Neural crest cell (in vitro differentiated cells): ENCODE measurements at regions not wholly inside any gene's neighbourhood (a gene's known extent, or its start where the extent isn't known, plus 50 kb on each side); places are given as distances from the start of the nearest gene placed in this dataset.

Source experiments
- DNase-seq: peaks from one replicate; pipeline ENCODE4 v3.0.0; 2021; ENCODE audit warnings: low read depth, mixed read lengths, low spot score
- H3K27ac Mint-ChIP-seq: one replicate; pipeline ENCODE4 v1.8.0; 2021; ENCODE audit warnings: mild to moderate bottlenecking, mixed read lengths; ENCODE audit not compliant: unreplicated experiment
- H3K27me3 Mint-ChIP-seq: 2 replicates; pipeline ENCODE4 v1.8.0; 2021; ENCODE audit warnings: low read depth, mild to moderate bottlenecking, mixed read lengths
- H3K36me3 Mint-ChIP-seq: 2 replicates; pipeline ENCODE4 v1.8.0; 2021; ENCODE audit warnings: low read depth, mild to moderate bottlenecking, mixed read lengths
- H3K4me1 Mint-ChIP-seq: 2 replicates; pipeline ENCODE4 v1.8.0; 2021; ENCODE audit warnings: mixed read lengths
- H3K4me3 Mint-ChIP-seq: one replicate; pipeline ENCODE4 v1.8.0; 2021; ENCODE audit warnings: mild to moderate bottlenecking, mixed read lengths
- H3K9me3 Mint-ChIP-seq: 2 replicates; pipeline ENCODE4 v1.8.0; 2021; ENCODE audit warnings: mixed read lengths
- CTCF ChIP-seq: fragments of 200-600 bp; sonication (generic); conservative IDR thresholded peaks from 2 replicates; pipeline ENCODE4 v1.5.0; 2021; ENCODE audit warnings: antibody characterized with exemption, mild to moderate bottlenecking

DNA sequence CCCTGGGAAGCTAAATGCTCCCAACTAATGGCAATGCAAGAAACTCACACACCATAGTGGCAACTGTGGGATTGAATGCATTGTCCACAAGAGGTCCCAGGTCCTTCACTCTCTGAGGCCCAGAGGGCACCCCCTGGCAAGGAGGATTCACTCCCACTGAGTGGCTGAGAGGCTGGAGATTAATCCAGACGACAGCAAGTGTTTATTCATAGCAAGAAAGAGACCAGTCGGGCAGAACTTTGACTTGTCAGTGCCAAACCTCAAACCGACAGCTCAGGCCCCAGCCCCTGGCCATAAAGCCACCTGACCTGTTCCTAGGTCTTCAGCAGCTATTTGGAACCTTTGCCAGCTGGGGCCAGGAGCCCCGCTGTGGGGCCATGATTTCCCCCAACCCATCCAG is 54.5 kb upstream of the MPEG1 start:
- TF ChIP-seq CTCF = no peak
- Mint-ChIP-seq H3K4me3 (no peak overlapping the region), H3K4me1 (peaks cover 3% of the 10 kb centered on the region), H3K9me3 (no peaks in the 10 kb centered on the region), H3K36me3 (no peaks in the 10 kb centered on the region), H3K27ac (peak overlapping the region; percentile 90), H3K27me3 (no peaks in the 10 kb centered on the region)
- DNase-seq = no peak

DNA sequence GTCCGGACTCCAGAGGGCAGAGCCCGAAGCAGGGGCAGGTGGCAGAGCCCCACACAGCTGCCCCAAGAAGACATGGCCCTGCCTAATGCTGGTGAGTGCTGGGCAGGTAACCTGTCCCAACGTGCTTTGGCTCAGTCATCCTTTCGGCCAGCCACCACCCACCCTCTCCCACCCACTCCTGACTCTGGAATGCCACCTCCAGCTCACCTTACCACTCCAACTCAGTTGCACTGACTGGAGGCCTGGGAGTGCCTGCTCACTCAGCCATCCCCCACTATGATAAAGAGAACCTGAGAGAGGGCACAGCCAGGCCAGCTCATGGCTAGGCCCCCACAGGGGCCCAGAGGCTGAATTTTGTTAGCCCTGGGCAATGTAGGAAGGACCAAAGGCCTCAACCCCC is 53.8 kb upstream of the MPEG1 start:
- DNase-seq = no peak
- no peaks in the 10 kb centered on the region for H3K27me3 Mint-ChIP-seq
- no peaks in the 10 kb centered on the region for H3K9me3 Mint-ChIP-seq
- H3K4me3 Mint-ChIP-seq = no peak overlapping the region
- H3K36me3 Mint-ChIP-seq = no peaks in the 10 kb centered on the region
- H3K4me1 Mint-ChIP-seq = peaks cover 3% of the 10 kb centered on the region
- no peak for TF ChIP-seq CTCF
- no peak overlapping the region for H3K27ac Mint-ChIP-seq

DNA sequence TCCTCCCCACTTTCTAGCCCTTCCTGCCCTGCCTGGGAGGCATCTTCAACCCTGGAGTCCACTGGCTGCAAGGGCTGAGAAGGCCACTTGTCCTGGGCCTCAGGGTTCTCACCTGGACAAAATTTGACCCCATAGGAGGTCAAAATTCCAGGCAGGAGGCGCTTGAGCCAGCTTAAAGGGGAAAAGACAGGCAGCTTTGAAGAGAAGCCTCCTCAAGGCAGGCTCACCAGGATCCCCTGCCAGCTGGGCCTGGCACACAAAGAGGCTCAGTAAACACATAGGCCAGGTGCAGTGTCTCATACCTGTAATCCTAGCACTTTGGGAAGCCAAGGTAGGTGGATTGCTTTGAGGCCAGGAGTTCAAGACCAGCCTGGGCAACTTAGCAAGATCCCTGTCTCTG is 53.0 kb upstream of the MPEG1 start:
- H3K27ac Mint-ChIP-seq = no peak overlapping the region

DNA sequence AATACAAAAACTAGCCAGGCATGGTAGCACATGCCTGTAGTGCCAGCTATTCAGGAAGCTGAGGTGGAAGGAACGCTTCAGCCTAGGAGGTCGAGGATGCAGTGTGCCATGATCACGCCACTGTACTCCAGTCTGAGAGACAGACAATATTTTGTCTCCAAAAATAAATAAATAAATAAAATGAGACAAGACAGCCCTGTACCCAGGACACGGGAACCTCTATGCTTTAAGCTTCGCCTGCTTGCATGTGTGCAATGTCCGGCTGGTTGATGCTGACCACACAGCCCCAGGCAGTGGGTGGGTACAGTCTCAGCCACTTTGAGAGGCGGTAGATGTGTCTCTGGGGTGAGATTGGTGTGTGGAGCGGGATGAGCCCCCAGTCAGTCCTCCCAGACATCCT is 52.0 kb upstream of the MPEG1 start:
- Mint-ChIP-seq H3K9me3 (no peaks in the 10 kb centered on the region), H3K4me3 (no peak overlapping the region), H3K36me3 (no peaks in the 10 kb centered on the region), H3K27ac (no peak overlapping the region), H3K27me3 (no peaks in the 10 kb centered on the region), H3K4me1 (peaks cover 3% of the 10 kb centered on the region)
- DNase-seq = no peak
- TF ChIP-seq CTCF = no peak

More for the DNA sequence above, 53.0 kb upstream of the MPEG1 start:
- Mint-ChIP-seq H3K27me3 (no peaks in the 10 kb centered on the region), H3K4me1 (peaks cover 3% of the 10 kb centered on the region), H3K36me3 (no peaks in the 10 kb centered on the region), H3K4me3 (no peak overlapping the region), H3K9me3 (no peaks in the 10 kb centered on the region)
- no peak for DNase-seq
- no peak for TF ChIP-seq CTCF

DNA sequence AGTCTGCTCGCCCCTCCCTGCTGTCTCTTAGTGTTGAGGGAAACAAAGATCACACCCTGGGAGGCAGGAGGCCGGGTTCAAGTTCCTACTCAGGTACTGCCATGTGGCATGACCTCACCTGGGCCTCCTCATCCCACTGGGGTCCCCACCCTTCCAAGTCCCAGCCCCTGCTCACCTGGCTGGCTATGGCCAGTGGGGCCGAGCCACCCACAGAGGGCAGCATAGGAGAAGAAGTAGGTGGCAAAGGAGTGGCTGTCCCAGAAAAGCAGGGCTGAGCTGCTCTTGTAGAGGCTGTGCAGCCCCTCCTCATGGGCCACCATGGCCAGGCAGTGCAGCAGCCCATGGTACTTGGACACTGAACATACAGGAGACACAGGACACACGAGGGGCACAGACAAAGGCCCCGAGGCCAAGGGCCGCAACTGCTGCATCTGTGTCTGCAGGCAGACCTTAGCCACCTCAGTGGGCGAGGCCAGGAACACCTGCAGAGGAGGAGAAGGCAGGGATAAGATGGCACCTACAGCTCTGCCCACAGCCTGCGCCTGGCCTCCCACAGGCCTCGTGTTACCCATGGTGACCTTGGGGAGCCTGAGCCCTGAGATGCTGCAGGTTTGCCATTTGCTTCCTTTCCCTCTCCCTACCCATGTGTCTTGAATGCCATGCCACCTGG is 50.6 kb upstream of the MPEG1 start:
- DNase-seq = no peak
- TF ChIP-seq CTCF = no peak
- Mint-ChIP-seq H3K27me3 (no peaks in the 10 kb centered on the region), H3K9me3 (no peaks in the 10 kb centered on the region), H3K4me1 (peaks cover 3% of the 10 kb centered on the region), H3K4me3 (no peak overlapping the region), H3K36me3 (no peaks in the 10 kb centered on the region), H3K27ac (no peak overlapping the region)
